ENCODE measurements at regions not wholly inside any gene's neighbourhood (a gene's known extent, or its start where the extent isn't known, plus 50 kb on each side); places are given as distances from the start of the nearest gene placed in this dataset.

- H3K4me3 ChIP-seq (ENCODE audit: low read depth, low read length), result no peak overlapping the region
- in situ Hi-C loops (cut with HindIII; ENCODE audit: low sequenced_read_pairs), result no loop called here
- TF ChIP-seq CTCF (IDR thresholded peaks at IDR 0.05; ENCODE audit: low read depth, low read length, missing control alignments), result no peak
- DNase-seq (ENCODE audit: low read depth), result no peak
Observed at GRCh38 chr21:32216293-32216692, 62.6 kb downstream of the MIS18A start.

- DNase-seq (ENCODE audit: low read depth), result no peak
- TF ChIP-seq CTCF (IDR thresholded peaks at IDR 0.05; ENCODE audit: low read depth, low read length, missing control alignments), result no peak
- in situ Hi-C loops (cut with HindIII; ENCODE audit: low sequenced_read_pairs), result no loop called here
- H3K4me3 ChIP-seq (ENCODE audit: low read depth, low read length), result no peak overlapping the region
Observed at GRCh38 chr21:32215306-32215685, 63.6 kb downstream of the MIS18A start.

- no peak for DNase-seq (ENCODE audit: low read depth)
- in situ Hi-C loops (cut with HindIII; ENCODE audit: low sequenced_read_pairs), result no loop called here
- no peak for TF ChIP-seq CTCF (IDR thresholded peaks at IDR 0.05; ENCODE audit: low read depth, low read length, missing control alignments)
- no peak overlapping the region for H3K4me3 ChIP-seq (ENCODE audit: low read depth, low read length)
Observed at GRCh38 chr21:32214654-32215305, 64.1 kb downstream of the MIS18A start.

GRCh38 chr21:32212116-32212515 lies 66.7 kb downstream of the MIS18A start:
- in situ Hi-C loops (cut with HindIII; ENCODE audit: low sequenced_read_pairs), result no loop called here
- TF ChIP-seq CTCF (IDR thresholded peaks at IDR 0.05; ENCODE audit: low read depth, low read length, missing control alignments), result no peak
- DNase-seq (ENCODE audit: low read depth), result no peak
- H3K4me3 ChIP-seq (ENCODE audit: low read depth, low read length), result no peak overlapping the region

- no peak overlapping the region for H3K4me3 ChIP-seq (ENCODE audit: low read depth, low read length)
- TF ChIP-seq CTCF (IDR thresholded peaks at IDR 0.05; ENCODE audit: low read depth, low read length, missing control alignments), result no peak
- no peak for DNase-seq (ENCODE audit: low read depth)
- in situ Hi-C loops (cut with HindIII; ENCODE audit: low sequenced_read_pairs), result no loop called here
Observed at GRCh38 chr21:32211306-32211705, 67.5 kb downstream of the MIS18A start.

- DNase-seq (ENCODE audit: low read depth), result no peak
- no peak for TF ChIP-seq CTCF (IDR thresholded peaks at IDR 0.05; ENCODE audit: low read depth, low read length, missing control alignments)
- in situ Hi-C loops (cut with HindIII; ENCODE audit: low sequenced_read_pairs), result no loop called here
- no peak overlapping the region for H3K4me3 ChIP-seq (ENCODE audit: low read depth, low read length)
Observed at GRCh38 chr21:32209580-32209979, 69.3 kb downstream of the MIS18A start.

GRCh38 chr21:32207406-32207716 lies 71.5 kb downstream of the MIS18A start:
- in situ Hi-C loops (cut with HindIII; ENCODE audit: low sequenced_read_pairs), result no loop called here
- no peak for TF ChIP-seq CTCF (IDR thresholded peaks at IDR 0.05; ENCODE audit: low read depth, low read length, missing control alignments)
- no peak for DNase-seq (ENCODE audit: low read depth)
- H3K4me3 ChIP-seq (ENCODE audit: low read depth, low read length), result no peak overlapping the region
